ENCODE measurements at regions not wholly inside any gene's neighbourhood (a gene's known extent, or its start where the extent isn't known, plus 50 kb on each side); places are given as distances from the start of the nearest gene placed in this dataset.
"Not testable (repeated sequence)": the region's sequence is repeated elsewhere in the genome, so short reads cannot be mapped to it uniquely, and the experiment has no call there.

- DNase-seq: no peak
Observed at GRCh38 chr9:2243666-2244555, 228.8 kb downstream of the SMARCA2 start.

GRCh38 chr9:2247340-2247739, 232.2 kb downstream of the SMARCA2 start:
- DNase-seq: no peak

GRCh38 chr9:2248768-2249265, 233.7 kb downstream of the SMARCA2 start:
- DNase-seq: no peak

- DNase-seq: no peak
Observed at GRCh38 chr9:2253636-2254580, 238.8 kb downstream of the SMARCA2 start.

- DNase-seq: no peak
Observed at GRCh38 chr9:2255128-2255527, 240.0 kb downstream of the SMARCA2 start.

- no peak for DNase-seq
Observed at GRCh38 chr9:2257248-2257929, 242.2 kb downstream of the SMARCA2 start.

GRCh38 chr9:2260417-2261306, 245.5 kb downstream of the SMARCA2 start:
- no peak for DNase-seq

GRCh38 chr9:2261421-2262103, 246.4 kb downstream of the SMARCA2 start:
- no peak for DNase-seq

- no peak for DNase-seq
Observed at GRCh38 chr9:2262386-2263071, 247.4 kb downstream of the SMARCA2 start.

GRCh38 chr9:2263111-2263510, 248.0 kb downstream of the SMARCA2 start:
- no peak for DNase-seq

- DNase-seq: no peak
Observed at GRCh38 chr9:2263665-2264064, 248.5 kb downstream of the SMARCA2 start.

- DNase-seq: no peak
Observed at GRCh38 chr9:2264081-2264480, 248.9 kb downstream of the SMARCA2 start.

- DNase-seq: no peak
Observed at GRCh38 chr9:2267181-2267745, 252.1 kb downstream of the SMARCA2 start.

- no peak for DNase-seq
Observed at GRCh38 chr9:2269778-2270177, 254.6 kb downstream of the SMARCA2 start.

- no peak for DNase-seq
Observed at GRCh38 chr9:2270565-2270964, 255.4 kb downstream of the SMARCA2 start.

- peak; percentile 51 for DNase-seq
Observed at GRCh38 chr9:2271426-2271825, 256.3 kb downstream of the SMARCA2 start.

- no peak for DNase-seq
Observed at GRCh38 chr9:2274762-2275161, 259.6 kb downstream of the SMARCA2 start.

GRCh38 chr9:2276296-2276695, 261.1 kb downstream of the SMARCA2 start:
- no peak for DNase-seq

- not testable (repeated sequence) for DNase-seq
Observed at GRCh38 chr9:2277133-2277532, 262.0 kb downstream of the SMARCA2 start.

- DNase-seq: not testable (repeated sequence)
Observed at GRCh38 chr9:2277644-2278043, 262.5 kb downstream of the SMARCA2 start.
